H1 (cell line): ENCODE measurements at regions not wholly inside any gene's neighbourhood (a gene's known extent, or its start where the extent isn't known, plus 50 kb on each side); places are given as distances from the start of the nearest gene placed in this dataset.

Source experiments
- CTCF ChIA-PET: fragments of 300-600 bp; sonication (Branson Sonifier 250); formaldehyde crosslinking; loops from one replicate; lab custom pipeline; 2021; ENCODE audit not compliant: partially characterized antibody; lab: Charles Lee
- POLR2A ChIA-PET: fragments of 300-600 bp; sonication (Branson Sonifier 250); formaldehyde crosslinking; loops from one replicate; lab custom pipeline; 2021; ENCODE audit warnings: inconsistent platforms; ENCODE audit not compliant: partially characterized antibody; lab: Charles Lee
- DNase-seq, 2 experiments: peaks; one replicate each; pipeline versions ENCODE4 v3.0.0 to v3.0.0-alpha.2; 2010 to 2022; ENCODE audit warnings: low spot score in 2 of 2, low read depth in 1 of 2, mixed read lengths in 1 of 2
- FAIRE-seq: peaks from 2 replicates; lab custom pipeline; 2011; peaks lifted over from hg19 to GRCh38; lab: Jason Lieb, UNC
- H2AFZ ChIP-seq: 2 replicates; pipeline ENCODE4 v1.8.1; 2012; ENCODE audit warnings: low read length, inconsistent platforms
- H2AK5ac ChIP-seq: 2 replicates; pipeline ENCODE4 v1.6.1; 2013; ENCODE audit warnings: low read depth, low read length
- H2BK120ac ChIP-seq: replicated peaks from 2 replicates; pipeline ENCODE3; 2013; ENCODE audit warnings: low read depth, low read length, inconsistent platforms
- H2BK12ac ChIP-seq: 2 replicates; pipeline ENCODE4 v1.6.1; 2013; ENCODE audit warnings: low read depth, low read length
- H2BK15ac ChIP-seq: 2 replicates; pipeline ENCODE4 v1.6.1; 2013; ENCODE audit warnings: low read length
- H2BK20ac ChIP-seq: 2 replicates; pipeline ENCODE4 v1.6.1; 2013; ENCODE audit warnings: low read length
- H2BK5ac ChIP-seq: 2 replicates; pipeline ENCODE4 v1.6.1; 2013; ENCODE audit warnings: low read depth, low read length
- H3K14ac ChIP-seq: 2 replicates; pipeline ENCODE4 v1.6.1; 2013; ENCODE audit warnings: inconsistent platforms; ENCODE audit not compliant: insufficient read length
- H3K18ac ChIP-seq: 2 replicates; pipeline ENCODE4 v1.6.1; 2013; ENCODE audit warnings: low read length; ENCODE audit errors: extremely low read depth
- H3K23ac ChIP-seq: 2 replicates; pipeline ENCODE4 v1.6.1; 2013; ENCODE audit warnings: inconsistent platforms; ENCODE audit not compliant: insufficient read length
- H3K23me2 ChIP-seq: 2 replicates; pipeline ENCODE4 v1.6.1; 2013; ENCODE audit warnings: low read depth, low read length
- H3K27ac ChIP-seq: 2 replicates; pipeline ENCODE4 v1.6.1; 2011; ENCODE audit warnings: low read depth, low read length, inconsistent platforms
- H3K27me3 ChIP-seq, 4 experiments: replicated peaks in 1 of 4; 1 replicate in 1 of 4; 2 replicates in 3 of 4; pipeline versions ENCODE4 v1.6.1 to v1.8.1; 2011 to 2013; ENCODE audit warnings: low read length in 3 of 4, mild to moderate bottlenecking in 3 of 4, inconsistent platforms in 2 of 4, mixed read lengths in 2 of 4, moderate library complexity in 1 of 4; ENCODE audit not compliant: control insufficient read depth in 3 of 4, insufficient read depth in 3 of 4; ENCODE audit errors: extremely low read depth in 1 of 4
- H3K36me3 ChIP-seq, 4 experiments: 2 replicates each; pipeline versions ENCODE4 v1.6.1 to v1.8.1; 2011 to 2013; ENCODE audit warnings: mild to moderate bottlenecking in 4 of 4, low read length in 3 of 4, moderate library complexity in 2 of 4, control low read depth in 1 of 4, inconsistent platforms in 1 of 4; ENCODE audit not compliant: insufficient read depth in 4 of 4, control insufficient read depth in 2 of 4
- H3K4ac ChIP-seq: replicated peaks from 2 replicates; pipeline ENCODE3; 2013; ENCODE audit warnings: low read length, low read depth, mixed read lengths, inconsistent platforms; ENCODE audit not compliant: insufficient read length
- H3K4me1 ChIP-seq, 4 experiments: replicated peaks in 1 of 4; 1 replicate in 1 of 4; 2 replicates in 3 of 4; pipeline versions ENCODE4 v1.6.1 to v1.8.1; 2011 to 2013; ENCODE audit warnings: low read length in 3 of 4, inconsistent platforms in 2 of 4, mixed read lengths in 1 of 4; ENCODE audit not compliant: insufficient read depth in 4 of 4, control insufficient read depth in 3 of 4
- H3K4me2 ChIP-seq, 2 experiments: 2 replicates each; pipeline versions ENCODE4 v1.6.1 to v1.8.1; 2011 to 2013; ENCODE audit warnings: low read depth in 2 of 2, low read length in 2 of 2, control low read depth in 1 of 2, inconsistent platforms in 1 of 2, mild to moderate bottlenecking in 1 of 2; ENCODE audit not compliant: insufficient read depth in 1 of 2
- H3K4me3 ChIP-seq, 4 experiments: fragments of 200-600, 300-600 bp in 1 of 4; sonication (generic), shearing (Covaris generic), sonication (Bioruptor Twin) in 1 of 4; 2 replicates each; pipeline versions ENCODE4 v1.5.1 to v1.8.1; 2011 to 2016; ENCODE audit warnings: low read length in 4 of 4, low read depth in 3 of 4, control low read depth in 2 of 4, inconsistent platforms in 2 of 4, mild to moderate bottlenecking in 2 of 4, mixed read lengths in 1 of 4, moderate library complexity in 1 of 4; ENCODE audit not compliant: insufficient read depth in 2 of 4; ENCODE audit errors: extremely low read depth in 1 of 4
- H3K56ac ChIP-seq: replicated peaks from 2 replicates; pipeline ENCODE3; 2013; ENCODE audit warnings: low read depth, mild to moderate bottlenecking, mixed read lengths, low read length, inconsistent platforms; ENCODE audit not compliant: insufficient read length
- H3K79me1 ChIP-seq: 2 replicates; pipeline ENCODE4 v1.6.1; 2013; ENCODE audit warnings: low read depth, low read length, control low read depth
- H3K79me2 ChIP-seq, 2 experiments: 2 replicates each; pipeline versions ENCODE4 v1.6.1 to v1.8.1; 2012 to 2013; ENCODE audit warnings: low read length in 2 of 2, mild to moderate bottlenecking in 2 of 2, inconsistent platforms in 1 of 2; ENCODE audit not compliant: insufficient read depth in 2 of 2, control insufficient read depth in 1 of 2
- H3K9ac ChIP-seq, 4 experiments: replicated peaks in 1 of 4; 1 replicate in 1 of 4; 2 replicates in 3 of 4; pipeline versions ENCODE4 v1.6.1 to v1.8.1; 2011 to 2013; ENCODE audit warnings: low read depth in 3 of 4, low read length in 3 of 4, control low read depth in 2 of 4, mild to moderate bottlenecking in 2 of 4, moderate library complexity in 2 of 4, inconsistent platforms in 1 of 4; ENCODE audit errors: extremely low read depth in 1 of 4
- H3K9me3 ChIP-seq, 2 experiments: 2 replicates each; pipeline versions ENCODE4 v1.6.1 to v1.8.1; 2012 to 2013; ENCODE audit warnings: mild to moderate bottlenecking in 2 of 2, moderate library complexity in 2 of 2, control low read depth in 1 of 2, inconsistent platforms in 1 of 2, low read depth in 1 of 2, low read length in 1 of 2, mixed read lengths in 1 of 2; ENCODE audit not compliant: insufficient read depth in 2 of 2
- H4K20me1 ChIP-seq, 2 experiments: replicated peaks in 1 of 2; 2 replicates each; pipeline versions ENCODE3 to v1.8.1; 2011 to 2013; ENCODE audit warnings: inconsistent platforms in 2 of 2, low read length in 2 of 2, mild to moderate bottlenecking in 1 of 2; ENCODE audit not compliant: insufficient read depth in 2 of 2, control insufficient read depth in 1 of 2
- H4K5ac ChIP-seq: 2 replicates; pipeline ENCODE4 v1.6.1; 2013; ENCODE audit warnings: low read length, low read depth, mixed read lengths, inconsistent platforms; ENCODE audit not compliant: insufficient read length
- H4K8ac ChIP-seq: 2 replicates; pipeline ENCODE4 v1.8.0; 2013; ENCODE audit warnings: mild to moderate bottlenecking, moderate library complexity, low read length, inconsistent platforms; ENCODE audit not compliant: insufficient read depth; ENCODE audit errors: extremely low read depth
- H4K91ac ChIP-seq: replicated peaks from 2 replicates; pipeline ENCODE3; 2013; ENCODE audit warnings: low read length, mixed read lengths, inconsistent platforms; ENCODE audit not compliant: insufficient read length
- POLR2A ChIP-seq, 2 experiments: IDR thresholded peaks; 1 replicate in 1 of 2; 2 replicates in 1 of 2; pipeline ENCODE4 v1.6.1; 2011; ENCODE audit warnings: low read depth in 2 of 2, low read length in 2 of 2, mild to moderate bottlenecking in 2 of 2; ENCODE audit errors: control extremely low read depth in 1 of 2
- RAD21 ChIP-seq, 2 experiments: IDR thresholded peaks in 1 of 2; conservative IDR thresholded peaks in 1 of 2; 2 replicates each; pipeline ENCODE4 v1.6.1; 2011; ENCODE audit warnings: low read depth in 2 of 2, low read length in 2 of 2, improper control_type of control experiment in 1 of 2, inconsistent platforms in 1 of 2, mild to moderate bottlenecking in 1 of 2, moderate library complexity in 1 of 2
- TF ChIP-seq, protein P1 (sequence below), 3 experiments: IDR thresholded peaks; 1 replicate in 2 of 3; 2 replicates in 1 of 3; pipeline versions ENCODE4 v1.5.1 to v1.6.1; 2011; ENCODE audit warnings: low read length in 3 of 3, mild to moderate bottlenecking in 3 of 3, inconsistent platforms in 2 of 3, low read depth in 1 of 3, moderate library complexity in 1 of 3; ENCODE audit not compliant: insufficient read depth in 1 of 3; ENCODE audit errors: control extremely low read depth in 1 of 3

DNA sequence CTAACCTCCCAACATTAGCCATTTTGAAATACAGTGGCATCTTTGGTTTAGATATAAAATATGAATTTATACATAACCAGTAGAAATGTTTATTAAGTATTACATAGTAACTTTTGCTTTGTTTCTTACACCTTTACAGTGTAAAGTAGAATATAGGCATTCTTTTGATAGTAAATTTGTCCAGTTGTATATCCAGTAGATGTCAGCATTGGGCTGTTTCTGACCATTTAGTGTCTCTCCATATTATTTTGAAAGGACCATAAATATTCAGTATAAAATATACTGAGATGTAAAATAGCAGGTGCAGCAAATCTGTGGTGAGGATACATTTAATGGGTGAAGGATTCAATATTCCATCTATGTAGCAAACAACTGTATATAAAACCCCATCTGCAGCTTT is 115.8 kb upstream of the ZRANB2 start:
- Histone ChIP-seq H3K36me3 (no peaks in the 10 kb centered on the region), H3K23me2 (no peaks in the 10 kb centered on the region), H2BK20ac (no peak overlapping the region), H3K56ac (no peak overlapping the region), H2BK120ac (no peak overlapping the region), H2BK12ac (no peak overlapping the region), H3K23ac (no peak overlapping the region), H3K4me3 (no peak overlapping the region), H3K79me1 (no peaks in the 10 kb centered on the region), H3K9me3 (no peaks in the 10 kb centered on the region), H3K14ac (no peak overlapping the region), H2AK5ac (no peak overlapping the region), H2BK5ac (no peak overlapping the region), H4K8ac (no peak overlapping the region), H2AFZ (no peak overlapping the region), H3K4me1 (no peaks in the 10 kb centered on the region), H3K18ac (no peak overlapping the region), H4K5ac (no peak overlapping the region), H4K20me1 (no peaks in the 10 kb centered on the region), H3K4ac (no peak overlapping the region), H4K91ac (no peak overlapping the region), H3K4me2 (no peak overlapping the region), H3K27me3 (no peaks in the 10 kb centered on the region), H3K27ac (no peak overlapping the region), H2BK15ac (no peak overlapping the region), H3K9ac (no peak overlapping the region)
- no peak for DNase-seq
- FAIRE-seq = no peak
- ChIA-PET CTCF (interaction anchor here (0.6 to 4.2 kb wide), 15 partner anchors 9 to 411 kb away, joined by 3 to 35 read pairs (median 5); no protein-coding TSS in a partner anchor), POLR2A (no interaction called here)
- TF ChIP-seq RAD21 (IDR thresholded peaks at IDR 0.05 in 1 of 2, conservative IDR thresholded peaks at IDR 0.05 in 1 of 2; ENCODE audit: low read depth in 2 of 2, low read length in 2 of 2) (peak; percentile 41 to 49), POLR2A (IDR thresholded peaks at IDR 0.05; ENCODE audit: control extremely low read depth in 1 of 2, low read depth in 2 of 2, low read length in 2 of 2) (no peak)
- TF ChIP-seq, protein P1, sequence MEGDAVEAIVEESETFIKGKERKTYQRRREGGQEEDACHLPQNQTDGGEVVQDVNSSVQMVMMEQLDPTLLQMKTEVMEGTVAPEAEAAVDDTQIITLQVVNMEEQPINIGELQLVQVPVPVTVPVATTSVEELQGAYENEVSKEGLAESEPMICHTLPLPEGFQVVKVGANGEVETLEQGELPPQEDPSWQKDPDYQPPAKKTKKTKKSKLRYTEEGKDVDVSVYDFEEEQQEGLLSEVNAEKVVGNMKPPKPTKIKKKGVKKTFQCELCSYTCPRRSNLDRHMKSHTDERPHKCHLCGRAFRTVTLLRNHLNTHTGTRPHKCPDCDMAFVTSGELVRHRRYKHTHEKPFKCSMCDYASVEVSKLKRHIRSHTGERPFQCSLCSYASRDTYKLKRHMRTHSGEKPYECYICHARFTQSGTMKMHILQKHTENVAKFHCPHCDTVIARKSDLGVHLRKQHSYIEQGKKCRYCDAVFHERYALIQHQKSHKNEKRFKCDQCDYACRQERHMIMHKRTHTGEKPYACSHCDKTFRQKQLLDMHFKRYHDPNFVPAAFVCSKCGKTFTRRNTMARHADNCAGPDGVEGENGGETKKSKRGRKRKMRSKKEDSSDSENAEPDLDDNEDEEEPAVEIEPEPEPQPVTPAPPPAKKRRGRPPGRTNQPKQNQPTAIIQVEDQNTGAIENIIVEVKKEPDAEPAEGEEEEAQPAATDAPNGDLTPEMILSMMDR (IDR thresholded peaks at IDR 0.05; ENCODE audit: control extremely low read depth in 1 of 3, insufficient read depth in 1 of 3, low read depth in 1 of 3, low read length in 3 of 3) = peak in 2 of 3 experiments; percentile 4 to 7; a peak in 2 of 4 replicates
- TF ChIP-seq, all 59 proteins: peak for 2
- H3K79me2 ChIP-seq = no peaks in the 10 kb centered on the region
